Fibroblast of pulmonary artery (primary cell): ENCODE measurements at regions not wholly inside any gene's neighbourhood (a gene's known extent, or its start where the extent isn't known, plus 50 kb on each side); places are given as distances from the start of the nearest gene placed in this dataset.

Experiments used
- DNase-seq: peaks from one replicate; pipeline ENCODE4 v3.0.0-alpha.2; 2010; ENCODE audit warnings: low read depth
- H3K4me3 ChIP-seq: replicated peaks from 2 replicates; pipeline ENCODE4 v1.5.1; 2011; ENCODE audit warnings: low read depth, mild to moderate bottlenecking, control low read depth, low read length, moderate library complexity
- CTCF ChIP-seq: IDR thresholded peaks from 2 replicates; pipeline ENCODE4 v1.5.1; 2011; ENCODE audit warnings: mild to moderate bottlenecking, control low read depth, low read length, inconsistent platforms; ENCODE audit errors: missing control alignments

- no peak for DNase-seq
- TF ChIP-seq CTCF, result no peak
- no peak overlapping the region for H3K4me3 ChIP-seq
These were observed 65.3 kb upstream of the ABLIM1 start for GRCh38 chr10:114723361-114723760.

DNA sequence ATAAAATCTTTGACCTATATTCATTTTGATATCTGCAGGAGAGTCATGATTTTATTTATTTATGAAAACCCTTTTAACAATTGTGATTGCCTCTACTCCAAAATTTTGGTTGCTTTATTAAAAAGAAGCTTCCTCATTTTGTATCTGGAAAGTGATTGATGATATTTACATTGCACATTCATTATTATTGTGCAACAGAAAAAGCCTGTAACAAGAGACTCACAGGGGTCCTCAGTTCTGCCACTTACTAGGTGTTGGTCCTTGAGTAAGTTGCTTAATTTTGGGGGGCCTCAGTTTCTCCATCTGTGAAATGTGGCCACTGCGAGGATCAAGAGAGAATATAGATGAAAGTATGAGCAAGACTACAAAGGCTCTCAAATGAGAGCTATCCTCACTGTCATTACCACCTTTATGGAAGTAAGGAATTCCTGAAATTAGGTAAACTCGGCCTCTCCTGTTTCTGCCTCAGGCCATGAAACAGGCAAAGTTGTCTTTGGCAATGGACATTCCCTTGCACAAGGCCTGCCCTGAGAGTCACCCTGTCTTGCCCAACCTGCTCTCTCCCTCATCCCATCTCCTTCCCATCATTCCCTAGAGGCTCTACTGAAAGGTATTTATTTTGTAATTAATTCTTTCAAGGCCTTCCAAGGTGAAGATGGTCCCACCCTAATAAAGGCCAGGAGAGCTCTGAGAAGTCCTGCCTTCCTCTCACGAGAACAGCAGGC lies 66.1 kb upstream of the ABLIM1 start:
- H3K4me3 ChIP-seq, result no peak overlapping the region
- no peak for TF ChIP-seq CTCF
- no peak for DNase-seq

- H3K4me3 ChIP-seq, result no peak overlapping the region
- no peak for DNase-seq
- no peak for TF ChIP-seq CTCF
These were observed 66.6 kb upstream of the ABLIM1 start for GRCh38 chr10:114724716-114725106.

DNA sequence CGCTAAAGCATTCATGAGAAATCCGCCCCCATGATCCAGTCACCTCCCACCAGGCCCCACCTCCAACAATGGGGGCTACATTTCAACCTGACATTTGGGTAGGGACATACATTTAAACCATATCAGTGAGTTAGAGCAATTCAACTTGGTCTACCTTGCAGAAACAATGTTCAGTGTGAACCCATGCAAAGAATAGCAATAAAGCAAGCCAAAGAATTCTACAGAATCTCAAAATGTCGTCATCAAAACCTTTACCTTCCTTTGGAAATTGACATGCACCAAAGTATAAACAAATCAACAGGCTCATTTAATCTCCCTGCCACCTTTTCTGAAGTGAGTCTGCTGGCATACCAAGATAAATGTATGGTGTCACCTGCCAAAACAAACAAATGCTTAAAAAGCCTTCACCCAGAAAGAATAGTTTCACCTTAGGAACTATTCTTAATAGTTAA lies 68.8 kb upstream of the ABLIM1 start:
- H3K4me3 ChIP-seq, result no peak overlapping the region
- no peak for TF ChIP-seq CTCF
- no peak for DNase-seq

DNA sequence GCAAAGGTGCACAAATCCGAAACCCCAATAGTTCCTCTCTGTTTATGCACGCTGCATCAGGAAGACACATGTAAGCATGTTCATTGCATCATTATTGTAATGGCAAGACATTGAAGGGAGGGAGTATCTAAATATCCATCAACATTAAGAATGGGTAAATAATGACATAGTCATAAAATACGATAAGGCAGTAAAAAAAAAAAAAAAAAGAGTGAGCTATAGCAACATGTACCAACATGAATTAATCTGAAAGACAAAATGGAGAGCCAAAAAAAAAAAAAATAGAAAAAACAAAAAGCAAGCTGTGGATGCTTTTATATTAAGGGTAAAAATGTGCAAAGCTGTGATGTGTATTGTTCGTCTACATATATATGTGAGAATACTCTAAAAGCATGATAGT lies 70.2 kb upstream of the ABLIM1 start:
- no peak overlapping the region for H3K4me3 ChIP-seq
- no peak for TF ChIP-seq CTCF
- DNase-seq, result no peak

GRCh38 chr10:114729103-114729659 lies 71.1 kb upstream of the ABLIM1 start:
- TF ChIP-seq CTCF, result no peak
- no peak overlapping the region for H3K4me3 ChIP-seq
- DNase-seq, result no peak

- no peak for DNase-seq
- TF ChIP-seq CTCF, result no peak
- no peak overlapping the region for H3K4me3 ChIP-seq
These were observed 72.2 kb upstream of the ABLIM1 start for GRCh38 chr10:114730291-114730690.
